Karpas-422 (cell line): ENCODE measurements at regions not wholly inside any gene's neighbourhood (a gene's known extent, or its start where the extent isn't known, plus 50 kb on each side); places are given as distances from the start of the nearest gene placed in this dataset.
"Not testable (repeated sequence)": the region's sequence is repeated elsewhere in the genome, so short reads cannot be mapped to it uniquely, and the experiment has no call there.

ENCODE experiments used
- DNase-seq: peaks from one replicate; pipeline ENCODE4 v3.0.0-alpha.2; 2015
- H2AFZ ChIP-seq: fragments of 200-600 bp; sonication (generic); 2 replicates; pipeline ENCODE4 v1.6.1; 2014; ENCODE audit warnings: antibody characterized with exemption, low read length, mixed read lengths
- H3K27ac ChIP-seq: fragments of 200-600 bp; sonication (generic); 2 replicates; pipeline ENCODE4 v1.5.1; 2014; ENCODE audit warnings: mild to moderate bottlenecking, low read length, moderate library complexity
- H3K27me3 ChIP-seq: fragments of 200-600 bp; sonication (generic); 2 replicates; pipeline ENCODE4 v1.6.1; 2014; ENCODE audit warnings: low read length, mixed read lengths
- H3K36me3 ChIP-seq: fragments of 200-600 bp; sonication (generic); 2 replicates; pipeline ENCODE4 v1.6.1; 2014; ENCODE audit warnings: low read length, mixed read lengths; ENCODE audit not compliant: insufficient read depth
- H3K4me1 ChIP-seq: fragments of 200-600 bp; sonication (generic); 2 replicates; pipeline ENCODE4 v1.6.1; 2014; ENCODE audit warnings: mild to moderate bottlenecking, low read length, mixed read lengths
- H3K4me2 ChIP-seq: fragments of 200-600 bp; sonication (generic); 2 replicates; pipeline ENCODE4 v1.6.1; 2014; ENCODE audit warnings: low read length, low read depth, mild to moderate bottlenecking; ENCODE audit not compliant: poor library complexity, severe bottlenecking
- H3K4me3 ChIP-seq: fragments of 200-600 bp; sonication (generic); 2 replicates; pipeline ENCODE4 v1.5.1; 2014; ENCODE audit warnings: mild to moderate bottlenecking, antibody characterized with exemption, low read length, mixed read lengths
- H3K79me2 ChIP-seq: fragments of 200-600 bp; sonication (generic); 2 replicates; pipeline ENCODE4 v1.6.1; 2014; ENCODE audit warnings: mild to moderate bottlenecking, low read length, mixed read lengths
- H3K9ac ChIP-seq: fragments of 200-600 bp; sonication (generic); 2 replicates; pipeline ENCODE4 v1.6.0; 2014; ENCODE audit warnings: low read length
- H3K9me2 ChIP-seq: fragments of 200-600 bp; sonication (generic), shearing (Covaris generic); replicated peaks from 2 replicates; pipeline ENCODE4 v1.6.0; 2014; ENCODE audit warnings: mild to moderate bottlenecking, low read length, moderate library complexity; ENCODE audit not compliant: insufficient read depth
- H3K9me3 ChIP-seq: fragments of 300-700, 200-600 bp; sonication (generic); 2 replicates; pipeline ENCODE4 v1.6.1; 2014; ENCODE audit warnings: low read length, mixed read lengths
- H4K20me1 ChIP-seq: fragments of 200-600 bp; sonication (generic); 2 replicates; pipeline ENCODE4 v1.6.1; 2014; ENCODE audit warnings: mild to moderate bottlenecking, antibody characterized with exemption, low read length, low read depth; ENCODE audit not compliant: insufficient read depth

GRCh38 chr20:41691443-41691842 is 73.3 kb upstream of the CHD6 start:
- 0 out of 2 replicates have a peak, but pooled peaks cover 8% of the 10 kb centered on the region for H3K9me2 ChIP-seq
- H3K4me1 ChIP-seq = peaks cover 18% of the 10 kb centered on the region
- DNase-seq = no peak
- H2AFZ ChIP-seq = no peak overlapping the region
- no peaks in the 10 kb centered on the region for H3K9me3 ChIP-seq
- H3K36me3 ChIP-seq = no peaks in the 10 kb centered on the region
- no peak overlapping the region for H3K27ac ChIP-seq
- no peaks in the 10 kb centered on the region for H3K79me2 ChIP-seq
- no peaks in the 10 kb centered on the region for H3K27me3 ChIP-seq
- no peak overlapping the region for H3K4me2 ChIP-seq
- H4K20me1 ChIP-seq = no peaks in the 10 kb centered on the region
- H3K9ac ChIP-seq = no peak overlapping the region
- no peak overlapping the region for H3K4me3 ChIP-seq

DNA sequence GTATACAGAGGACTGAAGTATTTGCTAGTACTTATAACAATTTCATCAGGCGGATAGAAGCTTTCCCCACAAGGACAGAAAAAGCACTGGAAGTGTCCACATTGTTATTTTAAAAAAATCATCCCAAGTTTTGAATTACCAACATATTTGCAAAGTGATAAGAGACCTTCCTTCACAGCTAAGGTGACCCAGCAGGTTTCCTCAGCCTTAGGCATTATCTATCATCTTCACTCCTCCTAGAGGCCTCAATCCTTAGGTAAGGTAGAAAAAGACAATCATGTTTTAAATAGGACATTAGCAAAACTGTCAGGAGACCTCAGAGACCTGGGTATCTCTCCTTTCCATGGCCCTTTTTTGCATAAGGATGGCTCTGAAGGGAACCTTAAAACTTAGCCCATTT is 72.5 kb upstream of the CHD6 start:
- Histone ChIP-seq H2AFZ (no peak overlapping the region), H3K9me2 (0 out of 2 replicates have a peak, but pooled peaks cover 9% of the 10 kb centered on the region), H3K36me3 (no peaks in the 10 kb centered on the region), H3K27ac (no peak overlapping the region), H3K79me2 (no peaks in the 10 kb centered on the region), H3K4me1 (peaks cover 18% of the 10 kb centered on the region), H3K9me3 (no peaks in the 10 kb centered on the region), H3K27me3 (no peaks in the 10 kb centered on the region), H4K20me1 (no peaks in the 10 kb centered on the region), H3K9ac (no peak overlapping the region), H3K4me3 (no peak overlapping the region), H3K4me2 (no peak overlapping the region)
- no peak for DNase-seq

DNA sequence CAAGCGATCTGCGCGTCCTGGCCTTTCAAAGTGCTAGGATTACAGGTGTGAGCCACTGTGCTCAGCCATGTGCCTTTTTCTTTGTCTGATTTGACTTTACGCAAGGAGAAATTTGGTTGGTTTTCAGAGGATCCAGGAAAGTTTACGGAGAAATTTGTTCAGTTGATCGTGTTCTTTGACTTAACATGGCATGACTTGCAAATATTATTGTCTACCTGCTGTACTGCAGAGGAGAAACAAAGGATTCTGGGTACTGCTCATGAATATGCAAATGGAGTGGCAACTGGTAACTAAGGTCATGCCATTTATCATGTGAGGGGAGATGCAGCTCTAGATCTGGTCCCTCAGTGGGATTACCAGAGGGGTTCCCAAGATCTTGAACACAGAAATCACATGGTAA is 68.8 kb upstream of the CHD6 start:
- DNase-seq = no peak
- Histone ChIP-seq H3K9me3 (no peaks in the 10 kb centered on the region), H3K9me2 (0 out of 2 replicates have a peak, but pooled peaks cover 9% of the 10 kb centered on the region), H2AFZ (no peak overlapping the region), H3K27ac (no peak overlapping the region), H3K4me3 (no peak overlapping the region), H3K4me2 (no peak overlapping the region), H3K4me1 (peaks cover 2% of the 10 kb centered on the region; the same call in 1 of the 2 replicates), H3K79me2 (no peaks in the 10 kb centered on the region), H3K9ac (no peak overlapping the region), H3K36me3 (no peaks in the 10 kb centered on the region), H3K27me3 (no peaks in the 10 kb centered on the region), H4K20me1 (no peaks in the 10 kb centered on the region)

GRCh38 chr20:41685145-41685544 is 67.0 kb upstream of the CHD6 start:
- DNase-seq, H3K27ac ChIP-seq, H3K27me3 ChIP-seq, H3K4me3 ChIP-seq, H3K9me2 ChIP-seq, H3K36me3 ChIP-seq, H4K20me1 ChIP-seq, H3K4me1 ChIP-seq, H3K9me3 ChIP-seq, H3K9ac ChIP-seq, H3K79me2 ChIP-seq, H2AFZ ChIP-seq, H3K4me2 ChIP-seq: not testable (repeated sequence)

GRCh38 chr20:41678799-41679198 is 60.6 kb upstream of the CHD6 start:
- H3K27me3 ChIP-seq = no peaks in the 10 kb centered on the region
- H3K9ac ChIP-seq = no peak overlapping the region
- no peaks in the 10 kb centered on the region for H3K36me3 ChIP-seq

DNA sequence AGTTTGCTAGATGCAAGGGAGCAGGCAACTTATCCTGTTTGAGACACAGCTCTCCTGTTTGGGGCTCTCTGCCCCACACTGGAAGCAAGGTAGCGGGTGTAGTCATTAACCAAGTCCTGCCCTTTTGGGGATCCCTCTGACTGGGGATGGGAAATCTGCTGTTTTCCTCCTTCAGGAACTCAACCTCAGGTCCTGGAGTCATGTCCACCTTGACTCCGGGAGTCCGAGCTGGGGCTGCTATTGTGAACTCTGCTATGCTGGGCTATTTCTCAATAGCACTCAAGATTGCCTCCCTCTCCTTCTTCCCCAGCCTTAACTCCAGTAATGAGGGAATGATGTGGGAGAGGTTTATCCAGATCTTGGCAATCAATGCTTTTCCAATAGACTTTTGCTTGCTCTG is 54.1 kb upstream of the CHD6 start:
- Histone ChIP-seq H3K9me3 (no peaks in the 10 kb centered on the region), H3K27ac (no peak overlapping the region), H3K4me1 (peaks cover 9% of the 10 kb centered on the region), H3K4me2 (no peak overlapping the region), H3K9ac (no peak overlapping the region), H3K79me2 (no peaks in the 10 kb centered on the region), H2AFZ (peak overlapping the region; percentile 40; the same call in 1 of the 2 replicates), H3K9me2 (no peaks in the 10 kb centered on the region), H3K4me3 (no peak overlapping the region), H3K36me3 (no peaks in the 10 kb centered on the region), H4K20me1 (no peaks in the 10 kb centered on the region), H3K27me3 (no peaks in the 10 kb centered on the region)
- no peak for DNase-seq

More at GRCh38 chr20:41678799-41679198, 60.6 kb upstream of the CHD6 start:
- no peaks in the 10 kb centered on the region for H3K9me2 ChIP-seq
- H3K4me1 ChIP-seq = no peaks in the 10 kb centered on the region; the same call in none of the 2 replicates
- no peak overlapping the region for H2AFZ ChIP-seq
- H3K27ac ChIP-seq = no peak overlapping the region
- no peak overlapping the region for H3K4me3 ChIP-seq
- H3K79me2 ChIP-seq = no peaks in the 10 kb centered on the region
- H3K9me3 ChIP-seq = no peaks in the 10 kb centered on the region
- no peaks in the 10 kb centered on the region for H4K20me1 ChIP-seq
- DNase-seq = no peak
- H3K4me2 ChIP-seq = no peak overlapping the region

GRCh38 chr20:41671143-41671542 is 53.0 kb upstream of the CHD6 start:
- Histone ChIP-seq H3K4me2 (no peak overlapping the region), H3K79me2 (no peaks in the 10 kb centered on the region), H3K27me3 (no peaks in the 10 kb centered on the region), H3K9ac (no peak overlapping the region), H3K4me3 (no peak overlapping the region), H4K20me1 (no peaks in the 10 kb centered on the region), H3K4me1 (peaks cover 9% of the 10 kb centered on the region), H3K36me3 (no peaks in the 10 kb centered on the region), H2AFZ (no peak overlapping the region), H3K9me2 (no peaks in the 10 kb centered on the region), H3K9me3 (no peaks in the 10 kb centered on the region), H3K27ac (no peak overlapping the region)
- DNase-seq = no peak

- H3K9ac ChIP-seq = no peak overlapping the region
- no peaks in the 10 kb centered on the region for H3K36me3 ChIP-seq
- DNase-seq = no peak
- no peaks in the 10 kb centered on the region for H3K79me2 ChIP-seq
- H3K27ac ChIP-seq = no peak overlapping the region
- no peak overlapping the region for H3K4me2 ChIP-seq
- no peaks in the 10 kb centered on the region for H4K20me1 ChIP-seq
- peaks cover 9% of the 10 kb centered on the region for H3K4me1 ChIP-seq
- H2AFZ ChIP-seq = no peak overlapping the region
- H3K27me3 ChIP-seq = no peaks in the 10 kb centered on the region
- no peak overlapping the region for H3K4me3 ChIP-seq
- H3K9me3 ChIP-seq = no peaks in the 10 kb centered on the region
- H3K9me2 ChIP-seq = no peaks in the 10 kb centered on the region
These were observed 52.5 kb upstream of the CHD6 start for GRCh38 chr20:41670631-41671030.
